Right cardiac atrium (tissue), 5 donors: ENCODE measurements at regions not wholly inside any gene's neighbourhood (a gene's known extent, or its start where the extent isn't known, plus 50 kb on each side); places are given as distances from the start of the nearest gene placed in this dataset.

Experiments used
- ATAC-seq, 2 donors: fragments of 200-7000 bp; cut with Tn5 transposase; one replicate each; pipeline versions ENCODE4 v1.8.0 to v1.9.1; 2020; ENCODE audit warnings: moderate library complexity in 2 of 2, mild to moderate bottlenecking in 1 of 2
- DNase-seq, 3 donors: peaks; one replicate each; pipeline ENCODE4 v3.0.0-alpha.2; 2020
- H3K27ac ChIP-seq: one replicate; pipeline ENCODE4 v1.5.1; 2013; ENCODE audit warnings: mild to moderate bottlenecking, low read length, control low read depth, moderate library complexity
- H3K27me3 ChIP-seq: one replicate; pipeline ENCODE4 v1.6.1; 2013; ENCODE audit not compliant: control insufficient read depth, insufficient read depth
- H3K4me1 ChIP-seq: one replicate; pipeline ENCODE4 v1.6.1; 2013; ENCODE audit warnings: low read length; ENCODE audit not compliant: control insufficient read depth, insufficient read depth
- H3K4me3 ChIP-seq: one replicate; pipeline ENCODE4 v1.5.1; 2013; ENCODE audit warnings: low read length, control low read depth
- H3K9me3 ChIP-seq: one replicate; pipeline ENCODE4 v1.6.1; 2013; ENCODE audit warnings: low read length; ENCODE audit not compliant: control insufficient read depth
- WGBS: extraction: QIAGEN DNeasy Blood & Tissue Kit; methylation state at CpG from one replicate; pipeline ENCODE4 v1.1.7; 2013; 5-methylcytosine and 5-hydroxymethylcytosine counted together
- intact Hi-C, 4 donors: fragments of 100-400 bp; cut with DNase I; formaldehyde crosslinking; loops; one replicate each; pipeline versions ENCODE4 v1.11.0 to v1.14.0; 2022 to 2023
- donor health status: healthy with polysubstance abuse.
- donor health status: DM: no; HTN: yes; CAD: no.
- donor health status: DM: no; HTN: no; CAD: no.
- donor health status: DM: no; HTN: yes; CAD: no; lungs with severe emphysema.
- donor health status: DM: yes; HTN: yes; CAD: no.

DNA sequence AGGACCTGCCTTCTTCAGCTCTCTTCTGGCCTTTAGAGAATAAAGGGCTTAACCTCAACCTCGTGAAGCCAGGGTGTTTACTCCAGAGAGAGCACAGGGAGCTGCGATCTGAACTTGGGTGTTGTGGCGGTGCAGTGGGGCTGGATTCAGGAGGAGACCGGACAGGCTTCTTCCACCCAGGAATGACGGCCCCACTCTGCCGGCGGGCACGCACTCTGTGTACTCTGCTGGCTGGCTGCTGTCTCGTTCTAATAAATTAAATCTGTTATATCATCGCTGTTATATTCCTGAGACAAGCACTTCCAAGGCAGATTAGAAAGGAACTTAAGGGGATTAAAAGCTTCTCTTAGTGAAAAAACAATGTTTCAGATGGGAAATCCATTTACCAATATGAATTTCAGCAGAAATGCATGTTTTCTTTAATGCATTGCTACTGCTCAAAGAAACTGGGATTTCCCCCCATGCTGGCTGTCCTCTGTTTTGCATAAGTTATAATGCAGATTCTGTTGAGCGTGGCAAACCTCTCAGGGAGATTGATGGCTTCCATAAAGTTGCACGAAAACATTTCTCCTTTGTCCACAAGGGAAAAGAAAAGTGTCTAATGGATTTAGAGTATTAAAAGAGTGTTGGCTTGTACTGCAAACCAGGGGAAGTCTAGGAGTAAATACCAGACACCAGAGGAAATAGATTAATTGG, 168.6 kb upstream of the IRX3 start:
- Histone ChIP-seq H3K27ac (no peak overlapping the region), H3K4me3 (no peak overlapping the region), H3K27me3 (no peaks in the 10 kb centered on the region), H3K4me1 (no peaks in the 10 kb centered on the region), H3K9me3 (no peaks in the 10 kb centered on the region)
- DNase-seq (no peak), ATAC-seq (peak; percentile 24 to 32)
- 66% methylated on average over 12 of the region's 12 CpGs for WGBS
- intact Hi-C loops = no loop called here

GRCh38 chr16:54454616-54455015, 168.0 kb upstream of the IRX3 start:
- WGBS = 83% methylated on average over 8 of the region's 8 CpGs
- Histone ChIP-seq H3K9me3 (no peaks in the 10 kb centered on the region), H3K27me3 (no peaks in the 10 kb centered on the region), H3K4me3 (no peak overlapping the region), H3K27ac (no peak overlapping the region), H3K4me1 (no peaks in the 10 kb centered on the region)
- intact Hi-C loops = no loop called here
- ATAC-seq (peak in 1 of 2 donors; percentile 15), DNase-seq (no peak)

DNA sequence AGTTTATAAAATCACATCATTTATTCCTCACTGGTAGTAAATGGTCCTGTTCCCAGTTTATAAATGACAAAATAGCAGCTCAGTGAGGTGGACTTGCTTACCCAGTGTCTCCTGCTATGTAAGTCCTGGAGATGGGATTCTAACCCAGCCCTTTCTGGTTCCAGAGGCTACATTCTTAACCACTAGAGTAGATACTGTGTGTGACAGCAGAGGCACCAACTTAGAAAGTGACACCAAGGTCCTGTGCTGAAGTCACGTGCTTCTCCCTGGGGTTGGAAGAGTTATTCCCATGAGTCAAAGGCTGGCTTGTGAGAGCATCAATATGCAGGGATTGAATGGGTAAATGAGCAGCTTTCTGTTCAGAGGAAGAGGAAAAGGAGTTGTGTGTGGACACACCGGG, 167.3 kb upstream of the IRX3 start:
- DNase-seq = no peak
- ATAC-seq = no peak
- Histone ChIP-seq H3K27me3 (no peaks in the 10 kb centered on the region), H3K27ac (no peak overlapping the region), H3K4me1 (no peaks in the 10 kb centered on the region), H3K9me3 (no peaks in the 10 kb centered on the region), H3K4me3 (no peak overlapping the region)
- WGBS = 91% methylated on average over 2 of the region's 2 CpGs
- intact Hi-C loops = no loop called here

DNA sequence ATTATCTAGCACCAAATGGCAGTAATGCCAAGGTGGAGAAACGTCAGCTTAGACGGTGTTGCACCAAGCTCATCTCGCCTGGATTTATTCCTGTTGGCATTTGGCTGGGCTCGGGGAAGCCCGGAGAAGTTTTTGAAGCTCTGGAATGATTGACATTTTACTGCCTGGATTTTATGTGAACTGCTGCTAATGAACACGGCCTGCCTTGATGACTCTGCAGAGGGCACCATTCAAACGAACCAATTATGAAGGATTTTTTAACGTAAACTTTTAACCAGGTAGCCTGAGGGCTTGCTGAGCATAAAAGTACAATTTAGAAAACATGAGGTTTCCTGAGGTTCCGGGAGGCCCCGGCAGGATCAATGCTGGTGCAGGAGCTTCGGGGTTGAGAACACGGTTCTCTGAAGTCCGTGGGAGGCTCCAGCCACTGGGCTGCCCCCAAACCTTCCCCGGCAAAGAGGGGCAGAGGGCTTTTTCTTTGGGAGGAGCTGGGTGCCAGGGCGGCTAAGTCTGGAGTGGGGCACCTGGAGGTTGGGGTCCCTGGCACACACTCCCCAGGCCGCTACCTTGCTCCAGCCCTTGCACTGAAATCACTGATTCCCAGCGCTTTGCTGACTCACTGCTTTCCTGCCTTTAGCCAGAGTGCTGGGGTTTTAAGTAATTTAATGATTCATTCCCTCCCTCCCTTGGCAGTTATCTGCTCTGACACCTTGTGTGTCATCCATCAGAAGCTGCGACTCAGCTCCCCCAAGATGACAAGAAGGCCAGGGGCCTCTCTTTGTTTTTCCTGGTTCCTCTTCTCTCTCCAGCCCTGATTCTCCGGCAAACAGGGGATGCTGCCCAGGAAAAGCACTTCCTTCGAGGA, 161.2 kb upstream of the IRX3 start:
- peak in 1 of 2 donors; percentile 34 for ATAC-seq
- DNase-seq = peak in 1 of 3 donors; percentile 22
- no peaks in the 10 kb centered on the region for H3K27me3 ChIP-seq
- no peaks in the 10 kb centered on the region for H3K9me3 ChIP-seq
- intact Hi-C loops = no loop called here
- no peak overlapping the region for H3K4me3 ChIP-seq
- peaks cover 5% of the 10 kb centered on the region for H3K4me1 ChIP-seq
- 81% methylated on average over 20 of the region's 20 CpGs for WGBS
- H3K27ac ChIP-seq = no peak overlapping the region

DNA sequence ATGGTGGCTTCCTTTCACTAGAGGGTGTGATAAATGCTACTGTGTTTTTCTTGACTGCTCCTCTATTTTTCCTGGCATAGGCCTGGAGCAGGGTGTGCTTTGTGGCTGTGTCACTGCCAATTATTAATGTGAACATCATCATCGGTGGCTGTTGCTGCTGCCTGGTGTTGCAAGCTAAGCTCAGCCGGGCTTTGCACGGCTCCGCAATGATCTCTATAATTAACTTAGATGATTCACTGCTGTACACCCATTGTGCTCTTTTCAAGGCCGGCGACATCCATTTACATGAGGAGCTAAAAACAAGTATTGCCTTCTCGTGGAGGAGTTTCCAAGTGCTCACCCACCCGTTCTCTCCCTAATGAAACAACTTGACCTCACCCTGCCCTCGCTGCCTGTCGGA, 160.1 kb upstream of the IRX3 start:
- 42% methylated on average over 10 of the region's 10 CpGs for WGBS
- Histone ChIP-seq H3K27me3 (no peaks in the 10 kb centered on the region), H3K27ac (peak overlapping the region; percentile 51), H3K4me3 (no peak overlapping the region), H3K9me3 (no peaks in the 10 kb centered on the region), H3K4me1 (peaks cover 5% of the 10 kb centered on the region)
- DNase-seq (peak; percentile 85 to 93 (median 86)), ATAC-seq (peak; percentile 96 to 97)
- intact Hi-C loops = no loop called here

- no peaks in the 10 kb centered on the region for H3K9me3 ChIP-seq
- 61% methylated on average over 1 of the region's 1 CpG for WGBS
- ATAC-seq = no peak
- H3K4me1 ChIP-seq = peaks cover 5% of the 10 kb centered on the region
- intact Hi-C loops = no loop called here
- H3K27ac ChIP-seq = no peak overlapping the region
- H3K4me3 ChIP-seq = no peak overlapping the region
- DNase-seq = no peak
- H3K27me3 ChIP-seq = no peaks in the 10 kb centered on the region
Observed at GRCh38 chr16:54444851-54445458, 158.4 kb upstream of the IRX3 start.

GRCh38 chr16:54443839-54444238, 157.3 kb upstream of the IRX3 start:
- Histone ChIP-seq H3K27ac (no peak overlapping the region), H3K4me1 (peaks cover 5% of the 10 kb centered on the region), H3K4me3 (no peak overlapping the region), H3K9me3 (no peaks in the 10 kb centered on the region), H3K27me3 (no peaks in the 10 kb centered on the region)
- no peak for ATAC-seq
- DNase-seq = no peak
- 94% methylated on average over 1 of the region's 1 CpG for WGBS
- intact Hi-C loops = no loop called here

GRCh38 chr16:54443352-54443751, 156.8 kb upstream of the IRX3 start:
- no peaks in the 10 kb centered on the region for H3K9me3 ChIP-seq

DNA sequence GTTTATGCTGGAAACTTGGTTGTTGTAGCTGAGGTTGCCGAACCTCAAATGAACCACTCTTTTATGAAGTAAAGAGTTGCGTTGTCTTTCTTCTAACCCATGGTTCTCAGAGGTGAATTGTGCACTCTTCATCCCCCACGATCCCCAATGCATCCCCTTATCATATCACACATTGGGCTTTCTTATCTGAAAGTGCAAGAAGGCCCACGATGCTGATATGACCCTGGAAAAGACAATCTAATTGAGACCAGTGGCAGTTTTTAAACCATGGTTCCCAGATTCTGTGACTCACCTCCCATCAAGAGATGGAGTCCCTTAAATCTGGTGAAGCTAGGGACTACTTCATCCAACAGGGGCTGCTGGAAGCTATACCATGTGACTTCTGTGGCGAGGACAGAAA, 156.3 kb upstream of the IRX3 start:
- H3K4me3 ChIP-seq = no peak overlapping the region
- no peak for DNase-seq
- 70% methylated on average over 5 of the region's 5 CpGs for WGBS
- peaks cover 5% of the 10 kb centered on the region for H3K4me1 ChIP-seq
- no peaks in the 10 kb centered on the region for H3K27me3 ChIP-seq
- ATAC-seq = no peak
- H3K9me3 ChIP-seq = no peaks in the 10 kb centered on the region
- H3K27ac ChIP-seq = no peak overlapping the region
- intact Hi-C loops = no loop called here

More at GRCh38 chr16:54443352-54443751, 156.8 kb upstream of the IRX3 start:
- Histone ChIP-seq H3K4me3 (no peak overlapping the region), H3K27ac (no peak overlapping the region), H3K27me3 (no peaks in the 10 kb centered on the region), H3K4me1 (peaks cover 5% of the 10 kb centered on the region)
- DNase-seq (no peak), ATAC-seq (no peak)
- intact Hi-C loops = no loop called here

DNA sequence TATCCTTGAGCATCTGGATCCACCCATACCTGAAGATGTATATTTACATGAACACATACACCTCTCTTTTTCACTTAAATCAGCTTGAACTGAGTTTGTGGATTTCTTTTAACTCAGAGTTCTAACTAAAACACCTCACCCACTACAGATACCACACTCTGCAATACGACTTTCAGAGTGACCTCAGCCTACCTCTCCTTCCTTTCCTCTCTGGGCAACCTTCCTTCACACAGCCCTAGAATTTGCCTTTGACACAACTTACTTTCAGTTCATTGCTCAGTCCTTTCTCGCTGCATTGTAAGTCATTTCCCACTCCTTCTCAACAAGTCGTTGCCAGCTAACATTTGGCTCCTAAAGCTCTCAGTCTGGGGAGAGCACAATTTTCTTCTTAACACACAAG, 151.9 kb upstream of the IRX3 start:
- Histone ChIP-seq H3K27ac (no peak overlapping the region), H3K9me3 (no peaks in the 10 kb centered on the region), H3K4me1 (no peaks in the 10 kb centered on the region), H3K4me3 (no peak overlapping the region), H3K27me3 (no peaks in the 10 kb centered on the region)
- ATAC-seq (no peak), DNase-seq (no peak)
- intact Hi-C loops = no loop called here
- 64% methylated on average over 3 of the region's 3 CpGs for WGBS

GRCh38 chr16:54437921-54438320, 151.3 kb upstream of the IRX3 start:
- no peak for DNase-seq
- no peak overlapping the region for H3K27ac ChIP-seq
- H3K4me3 ChIP-seq = no peak overlapping the region
- intact Hi-C loops = no loop called here
- ATAC-seq = no peak
- H3K27me3 ChIP-seq = no peaks in the 10 kb centered on the region
- H3K9me3 ChIP-seq = no peaks in the 10 kb centered on the region
- H3K4me1 ChIP-seq = no peaks in the 10 kb centered on the region
- 81% methylated on average over 4 of the region's 4 CpGs for WGBS
